Mesenchymal stem cell (in vitro differentiated cells and primary cell): ENCODE measurements at regions not wholly inside any gene's neighbourhood (a gene's known extent, or its start where the extent isn't known, plus 50 kb on each side); places are given as distances from the start of the nearest gene placed in this dataset.

Source experiments
- DNase-seq: peaks from one replicate; pipeline ENCODE4 v3.0.0-alpha.2; 2013
- H2AFZ ChIP-seq: one replicate; pipeline ENCODE4 v1.6.1; 2013; ENCODE audit warnings: low read depth, mild to moderate bottlenecking, control low read depth, inconsistent platforms, low read length, moderate library complexity
- H2AK5ac ChIP-seq: 2 replicates; pipeline ENCODE4 v1.6.1; 2013; ENCODE audit warnings: low read length, moderate library complexity, mild to moderate bottlenecking, inconsistent platforms; ENCODE audit not compliant: severe bottlenecking
- H2BK120ac ChIP-seq: one replicate; pipeline ENCODE4 v1.6.1; 2013; ENCODE audit warnings: low read depth, mild to moderate bottlenecking, inconsistent platforms, low read length, moderate library complexity
- H2BK12ac ChIP-seq, 2 experiments: one replicate each; pipeline ENCODE4 v1.6.1; 2013; ENCODE audit warnings: inconsistent platforms in 2 of 2, low read length in 2 of 2, mild to moderate bottlenecking in 2 of 2, moderate library complexity in 2 of 2, control low read depth in 1 of 2
- H2BK15ac ChIP-seq: one replicate; pipeline ENCODE4 v1.6.1; 2013; ENCODE audit warnings: mild to moderate bottlenecking, low read depth, inconsistent platforms; ENCODE audit not compliant: poor library complexity, severe bottlenecking
- H2BK5ac ChIP-seq: 2 replicates; pipeline ENCODE4 v1.6.1; 2013; ENCODE audit warnings: low read depth, mild to moderate bottlenecking, low read length, control low read depth, inconsistent platforms; ENCODE audit not compliant: poor library complexity, severe bottlenecking
- H3K14ac ChIP-seq, 2 experiments: one replicate each; pipeline ENCODE4 v1.6.1; 2013; ENCODE audit warnings: inconsistent platforms in 2 of 2, low read length in 2 of 2, control low read depth in 1 of 2, mild to moderate bottlenecking in 1 of 2, moderate library complexity in 1 of 2
- H3K18ac ChIP-seq, 2 experiments: one replicate each; pipeline ENCODE4 v1.6.1; 2013; ENCODE audit warnings: inconsistent platforms in 2 of 2, low read length in 2 of 2, control low read depth in 1 of 2, low read depth in 1 of 2, mild to moderate bottlenecking in 1 of 2
- H3K23ac ChIP-seq, 2 experiments: one replicate each; pipeline ENCODE4 v1.6.1; 2013; ENCODE audit warnings: inconsistent platforms in 2 of 2, low read length in 2 of 2, mild to moderate bottlenecking in 2 of 2, moderate library complexity in 2 of 2, control low read depth in 1 of 2
- H3K27ac ChIP-seq: 2 replicates; pipeline ENCODE4 v1.5.1; 2013; ENCODE audit warnings: mild to moderate bottlenecking, moderate library complexity, low read length, control low read depth, inconsistent platforms; ENCODE audit not compliant: poor library complexity, severe bottlenecking
- H3K27me3 ChIP-seq, 2 experiments: 2 replicates each; pipeline versions ENCODE4 v1.6.1 to v1.7.0; 2013; ENCODE audit warnings: low read length in 2 of 2, mild to moderate bottlenecking in 2 of 2, moderate library complexity in 2 of 2, control low read depth in 1 of 2, inconsistent platforms in 1 of 2; ENCODE audit not compliant: control insufficient read depth in 1 of 2, insufficient read depth in 1 of 2
- H3K36me3 ChIP-seq, 2 experiments: 2 replicates each; pipeline versions ENCODE4 v1.6.1 to v1.7.0; 2013; ENCODE audit warnings: low read length in 2 of 2, control low read depth in 1 of 2, inconsistent platforms in 1 of 2, low read depth in 1 of 2, mild to moderate bottlenecking in 1 of 2; ENCODE audit not compliant: insufficient read depth in 2 of 2, control insufficient read depth in 1 of 2
- H3K4ac ChIP-seq, 2 experiments: one replicate each; pipeline ENCODE4 v1.6.1; 2013; ENCODE audit warnings: inconsistent platforms in 2 of 2, low read length in 2 of 2, mild to moderate bottlenecking in 2 of 2, moderate library complexity in 2 of 2, control low read depth in 1 of 2, low read depth in 1 of 2
- H3K4me1 ChIP-seq: 2 replicates; pipeline ENCODE4 v1.6.1; 2013; ENCODE audit warnings: low read depth, low read length, control low read depth; ENCODE audit not compliant: control insufficient read depth, insufficient read depth
- H3K4me2 ChIP-seq: 2 replicates; pipeline ENCODE4 v1.6.1; 2013; ENCODE audit warnings: low read length, mild to moderate bottlenecking, inconsistent platforms; ENCODE audit not compliant: poor library complexity, severe bottlenecking
- H3K4me3 ChIP-seq, 2 experiments: 2 replicates each; pipeline versions ENCODE4 v1.5.1 to v1.7.0; 2013; ENCODE audit warnings: low read length in 2 of 2, mild to moderate bottlenecking in 2 of 2, control low read depth in 1 of 2, low read depth in 1 of 2; ENCODE audit not compliant: insufficient read depth in 1 of 2
- H3K79me1 ChIP-seq: replicated peaks from 2 replicates; pipeline ENCODE4 v1.6.1; 2013; ENCODE audit warnings: mild to moderate bottlenecking, control low read depth, low read length, inconsistent platforms; ENCODE audit not compliant: poor library complexity, severe bottlenecking
- H3K9ac ChIP-seq: 2 replicates; pipeline ENCODE4 v1.7.0; 2013; ENCODE audit warnings: mild to moderate bottlenecking, low read length, moderate library complexity
- H3K9me3 ChIP-seq: 2 replicates; pipeline ENCODE4 v1.7.0; 2013; ENCODE audit warnings: mild to moderate bottlenecking, low read length; ENCODE audit not compliant: control insufficient read depth
- H4K8ac ChIP-seq: one replicate; pipeline ENCODE4 v1.6.1; 2013; ENCODE audit warnings: inconsistent platforms, mild to moderate bottlenecking, low read length, moderate library complexity
- H4K91ac ChIP-seq: one replicate; pipeline ENCODE4 v1.6.1; 2013; ENCODE audit warnings: mild to moderate bottlenecking, low read length, inconsistent platforms
- WGBS: methylation state at CpG from one replicate; pipeline ENCODE4 v1.1.7; 2013; ENCODE audit warnings: mixed read lengths; 5-methylcytosine and 5-hydroxymethylcytosine counted together

- Histone ChIP-seq H3K9ac (no peak overlapping the region), H2BK15ac (no peak overlapping the region), H3K79me1 (no peaks in the 10 kb centered on the region), H4K8ac (no peak overlapping the region), H3K4me1 (no peaks in the 10 kb centered on the region), H3K4ac (no peak overlapping the region), H3K4me3 (no peak overlapping the region), H3K4me2 (no peak overlapping the region), H4K91ac (peak overlapping the region; percentile 10), H3K27ac (no peak overlapping the region), H3K14ac (no peak overlapping the region), H2BK12ac (no peak overlapping the region), H3K18ac (peak overlapping the region in 1 of 2 experiments; percentile 7), H3K36me3 (no peaks in the 10 kb centered on the region), H2BK120ac (no peak overlapping the region), H3K9me3 (peaks cover 7% of the 10 kb centered on the region), H2AFZ (no peak overlapping the region), H2AK5ac (no peak overlapping the region), H3K27me3 (no peaks in the 10 kb centered on the region), H3K23ac (no peak overlapping the region), H2BK5ac (no peak overlapping the region)
- no peak for DNase-seq
- 66% methylated on average over 2 of the region's 2 CpGs for WGBS
Measured at GRCh38 chr14:59018460-59018859, 170.0 kb upstream of the DAAM1 start.

- no peak overlapping the region for H3K18ac ChIP-seq
- no peaks in the 10 kb centered on the region for H3K27me3 ChIP-seq
- H2AFZ ChIP-seq, result no peak overlapping the region
- WGBS, result 68% methylated on average over 3 of the region's 3 CpGs
- H3K4ac ChIP-seq, result no peak overlapping the region
- H2BK120ac ChIP-seq, result no peak overlapping the region
- H3K79me1 ChIP-seq, result no peaks in the 10 kb centered on the region
- H3K9me3 ChIP-seq, result peaks cover 2% of the 10 kb centered on the region
- no peak overlapping the region for H3K4me3 ChIP-seq
- DNase-seq, result no peak
- H3K4me2 ChIP-seq, result no peak overlapping the region
- no peaks in the 10 kb centered on the region for H3K4me1 ChIP-seq
- H2AK5ac ChIP-seq, result no peak overlapping the region
- H4K91ac ChIP-seq, result no peak overlapping the region
- H3K9ac ChIP-seq, result no peak overlapping the region
- H3K36me3 ChIP-seq, result no peaks in the 10 kb centered on the region
- H3K23ac ChIP-seq, result no peak overlapping the region
- no peak overlapping the region for H2BK15ac ChIP-seq
- no peak overlapping the region for H2BK5ac ChIP-seq
- no peak overlapping the region for H4K8ac ChIP-seq
- no peak overlapping the region for H2BK12ac ChIP-seq
- H3K14ac ChIP-seq, result no peak overlapping the region
- H3K27ac ChIP-seq, result no peak overlapping the region
Measured at GRCh38 chr14:59018978-59019377, 169.5 kb upstream of the DAAM1 start.

GRCh38 chr14:59020382-59020781, 168.1 kb upstream of the DAAM1 start:
- H2BK12ac ChIP-seq, result no peak overlapping the region
- no peaks in the 10 kb centered on the region for H3K27me3 ChIP-seq
- DNase-seq, result peak; percentile 42
- no peaks in the 10 kb centered on the region for H3K9me3 ChIP-seq
- H2BK15ac ChIP-seq, result no peak overlapping the region
- no peak overlapping the region for H2BK5ac ChIP-seq
- H4K8ac ChIP-seq, result no peak overlapping the region
- H3K4ac ChIP-seq, result no peak overlapping the region
- no peak overlapping the region for H3K14ac ChIP-seq
- no peak overlapping the region for H3K18ac ChIP-seq
- H3K4me3 ChIP-seq, result no peak overlapping the region
- no peak overlapping the region for H4K91ac ChIP-seq
- H2AFZ ChIP-seq, result no peak overlapping the region
- H3K9ac ChIP-seq, result no peak overlapping the region
- no peak overlapping the region for H3K27ac ChIP-seq
- no peaks in the 10 kb centered on the region for H3K4me1 ChIP-seq
- H3K4me2 ChIP-seq, result no peak overlapping the region
- no peaks in the 10 kb centered on the region for H3K79me1 ChIP-seq
- H2AK5ac ChIP-seq, result no peak overlapping the region
- H3K23ac ChIP-seq, result no peak overlapping the region
- WGBS, result 100% methylated on average over 1 of the region's 1 CpG
- H2BK120ac ChIP-seq, result no peak overlapping the region
- no peaks in the 10 kb centered on the region for H3K36me3 ChIP-seq

GRCh38 chr14:59022144-59022543, 166.3 kb upstream of the DAAM1 start:
- DNase-seq, result no peak
- WGBS, result 95% methylated on average over 3 of the region's 4 CpGs
- no peak overlapping the region for H2BK120ac ChIP-seq

More at GRCh38 chr14:59022144-59022543, 166.3 kb upstream of the DAAM1 start:
- Histone ChIP-seq H2BK5ac (no peak overlapping the region), H3K4me2 (no peak overlapping the region), H3K23ac (no peak overlapping the region), H3K27ac (no peak overlapping the region), H3K36me3 (no peaks in the 10 kb centered on the region), H3K18ac (peak overlapping the region in 1 of 2 experiments; percentile 34), H3K27me3 (no peaks in the 10 kb centered on the region), H2AK5ac (no peak overlapping the region), H3K4ac (no peak overlapping the region), H3K14ac (no peak overlapping the region), H3K9ac (no peak overlapping the region), H2AFZ (no peak overlapping the region), H4K8ac (no peak overlapping the region), H2BK12ac (no peak overlapping the region), H3K4me3 (no peak overlapping the region), H3K9me3 (no peaks in the 10 kb centered on the region), H3K4me1 (no peaks in the 10 kb centered on the region), H3K79me1 (no peaks in the 10 kb centered on the region), H2BK15ac (no peak overlapping the region), H4K91ac (no peak overlapping the region)
